ENCODE measurements at regions not wholly inside any gene's neighbourhood (a gene's known extent, or its start where the extent isn't known, plus 50 kb on each side); places are given as distances from the start of the nearest gene placed in this dataset.
"Not testable (repeated sequence)": the region's sequence is repeated elsewhere in the genome, so short reads cannot be mapped to it uniquely, and the experiment has no call there.

- TF ChIP-seq ZFX (IDR thresholded peaks at IDR 0.05) (no peak), CTCF (conservative IDR thresholded peaks at IDR 0.05) (no peak)
- no peak overlapping the region for H3K27ac ChIP-seq
These were observed 128.7 kb downstream of the GPR85 start for GRCh38 chr7:112957901-112958300.

GRCh38 chr7:112953031-112953430 lies 133.6 kb downstream of the GPR85 start:
- H3K27ac ChIP-seq, result not testable (repeated sequence)

DNA sequence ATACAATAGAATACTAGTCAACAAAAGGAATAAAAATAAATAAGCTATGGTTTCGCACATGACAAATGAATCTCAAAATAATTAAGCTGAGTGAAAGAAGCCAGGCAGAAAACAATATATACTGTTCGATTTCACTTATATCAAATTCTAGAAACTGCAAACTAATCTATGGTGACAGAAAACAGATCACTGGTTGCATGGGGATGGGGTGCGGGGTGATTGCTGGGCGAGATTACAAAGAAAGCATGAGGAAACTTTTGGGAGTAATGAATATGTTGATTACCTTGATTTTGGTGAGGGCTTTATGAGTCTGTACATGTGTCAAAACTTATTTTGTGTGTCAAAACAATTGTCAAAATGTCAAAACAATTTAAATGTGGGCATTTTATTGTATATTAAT lies 135.6 kb downstream of the GPR85 start:
- no peak overlapping the region for H3K27ac ChIP-seq
- no peak for TF ChIP-seq CTCF (conservative IDR thresholded peaks at IDR 0.05)
- TF ChIP-seq ZFX (IDR thresholded peaks at IDR 0.05), result no peak

GRCh38 chr7:112949682-112950081 lies 136.9 kb downstream of the GPR85 start:
- not testable (repeated sequence) for H3K27ac ChIP-seq

DNA sequence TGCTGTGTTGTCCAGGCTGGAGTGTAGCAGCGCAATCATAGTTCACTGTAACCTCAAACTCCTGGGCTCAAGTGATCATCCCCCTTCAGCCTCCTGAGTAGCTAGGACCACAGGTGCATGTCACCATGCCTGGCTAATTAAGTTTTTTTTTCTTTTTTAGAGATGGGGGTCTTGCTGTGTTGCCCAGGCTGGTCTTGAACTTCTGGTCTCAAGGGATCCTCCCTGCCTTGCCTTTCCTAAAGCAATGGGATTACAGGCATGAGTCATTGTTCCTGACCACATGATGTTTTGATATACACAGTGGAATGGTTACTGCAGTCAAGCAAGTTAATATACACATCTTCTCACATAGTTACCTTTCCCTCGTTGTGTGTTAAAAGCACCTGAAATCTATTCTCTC lies 140.3 kb downstream of the GPR85 start:
- TF ChIP-seq ZFX (IDR thresholded peaks at IDR 0.05) (no peak), CTCF (conservative IDR thresholded peaks at IDR 0.05) (no peak)
- H3K27ac ChIP-seq, result no peak overlapping the region

DNA sequence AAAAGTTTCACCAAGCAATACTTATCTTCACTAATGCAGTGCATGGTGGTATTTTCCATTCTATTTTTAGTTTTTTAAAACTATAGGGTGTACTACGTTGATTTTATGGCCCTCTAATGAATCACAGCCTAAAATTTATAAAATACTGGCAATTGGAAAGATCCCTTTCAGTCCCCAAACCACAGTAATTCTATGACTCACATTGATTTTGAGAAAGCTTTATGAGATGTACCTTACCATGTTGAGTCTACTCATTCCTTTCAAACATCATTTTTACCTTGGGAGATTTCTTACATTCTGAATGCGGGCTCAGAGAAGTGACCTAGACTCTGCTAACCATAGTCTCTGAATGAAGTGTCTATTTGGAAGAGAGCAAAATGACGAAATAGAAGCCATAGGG lies 141.6 kb downstream of the GPR85 start:
- no peak overlapping the region for H3K27ac ChIP-seq
- no peak for TF ChIP-seq CTCF (conservative IDR thresholded peaks at IDR 0.05)
- no peak for TF ChIP-seq ZFX (IDR thresholded peaks at IDR 0.05)

DNA sequence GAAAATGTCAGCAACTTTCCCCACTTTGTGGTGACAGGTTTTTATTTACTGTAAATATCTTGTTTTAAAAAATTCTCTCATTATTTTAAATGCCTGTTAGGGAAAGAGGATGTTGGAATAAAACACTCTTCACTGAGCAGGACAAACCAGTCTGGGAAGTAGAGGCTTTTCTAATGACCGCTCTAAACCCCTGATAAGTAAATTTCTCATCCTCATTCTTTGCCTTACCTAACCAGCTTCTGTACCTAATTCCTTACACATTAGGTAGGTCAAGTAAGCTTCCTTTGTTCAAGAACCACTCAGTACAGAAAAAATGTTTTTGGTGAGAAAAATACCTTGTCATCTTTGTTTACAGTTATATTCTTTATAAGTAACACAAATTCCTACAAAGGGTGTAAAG lies 143.6 kb downstream of the GPR85 start:
- no peak for TF ChIP-seq ZFX (IDR thresholded peaks at IDR 0.05)
- no peak for TF ChIP-seq CTCF (conservative IDR thresholded peaks at IDR 0.05)
- H3K27ac ChIP-seq, result no peak overlapping the region

GRCh38 chr7:112942125-112942524 lies 144.5 kb downstream of the GPR85 start:
- H3K27ac ChIP-seq, result not testable (repeated sequence)

GRCh38 chr7:112940314-112940732 lies 146.3 kb downstream of the GPR85 start:
- peak overlapping the region; percentile 57 for H3K27ac ChIP-seq
- TF ChIP-seq ZFX (IDR thresholded peaks at IDR 0.05), result no peak
- TF ChIP-seq CTCF (conservative IDR thresholded peaks at IDR 0.05), result no peak

Measured in C4-2B (cell line).